Umbilical cord (tissue), 1 donor: ENCODE measurements at regions not wholly inside any gene's neighbourhood (a gene's known extent, or its start where the extent isn't known, plus 50 kb on each side); places are given as distances from the start of the nearest gene placed in this dataset.
A peak's percentile ranks its signal among the peaks of the same experiment; 100 is the strongest.

ENCODE experiments used
- DNase-seq: peaks from one replicate; pipeline ENCODE4 v3.0.0-alpha.2; 2015; ENCODE audit warnings: low spot score

DNA sequence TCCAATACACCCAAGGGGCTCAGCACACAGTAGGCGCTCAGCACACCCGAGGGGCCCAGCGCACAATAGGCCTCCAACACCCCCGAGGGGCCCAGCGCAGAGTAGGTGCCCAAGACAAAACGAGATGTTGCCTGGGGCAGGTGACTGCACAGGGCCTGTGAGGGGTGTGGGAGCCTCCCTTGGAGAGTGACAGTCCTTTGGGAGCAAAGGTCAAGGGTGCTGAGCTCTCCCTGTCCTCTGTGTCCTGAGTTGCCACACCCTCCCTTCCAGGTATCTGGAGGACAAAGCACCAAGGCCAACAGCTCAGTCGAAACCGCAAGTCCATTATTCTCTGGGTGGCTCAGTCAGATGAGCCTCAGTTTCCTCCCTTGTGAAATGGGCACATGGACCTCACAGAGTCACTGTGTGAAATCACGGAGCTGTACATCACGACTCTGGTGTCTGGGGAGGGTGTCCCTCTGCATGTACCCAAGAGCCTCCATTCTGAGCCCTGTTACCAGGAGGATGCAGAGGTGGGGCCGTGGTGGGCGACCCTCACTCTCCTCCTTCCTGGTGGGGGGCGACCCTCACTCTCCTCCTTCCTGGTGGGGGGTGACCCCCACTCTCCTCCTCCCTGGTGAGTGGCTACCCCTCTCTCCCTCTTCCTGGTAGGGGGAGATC lies 81.3 kb downstream of the FOXL3 start:
- DNase-seq, result no peak

DNA sequence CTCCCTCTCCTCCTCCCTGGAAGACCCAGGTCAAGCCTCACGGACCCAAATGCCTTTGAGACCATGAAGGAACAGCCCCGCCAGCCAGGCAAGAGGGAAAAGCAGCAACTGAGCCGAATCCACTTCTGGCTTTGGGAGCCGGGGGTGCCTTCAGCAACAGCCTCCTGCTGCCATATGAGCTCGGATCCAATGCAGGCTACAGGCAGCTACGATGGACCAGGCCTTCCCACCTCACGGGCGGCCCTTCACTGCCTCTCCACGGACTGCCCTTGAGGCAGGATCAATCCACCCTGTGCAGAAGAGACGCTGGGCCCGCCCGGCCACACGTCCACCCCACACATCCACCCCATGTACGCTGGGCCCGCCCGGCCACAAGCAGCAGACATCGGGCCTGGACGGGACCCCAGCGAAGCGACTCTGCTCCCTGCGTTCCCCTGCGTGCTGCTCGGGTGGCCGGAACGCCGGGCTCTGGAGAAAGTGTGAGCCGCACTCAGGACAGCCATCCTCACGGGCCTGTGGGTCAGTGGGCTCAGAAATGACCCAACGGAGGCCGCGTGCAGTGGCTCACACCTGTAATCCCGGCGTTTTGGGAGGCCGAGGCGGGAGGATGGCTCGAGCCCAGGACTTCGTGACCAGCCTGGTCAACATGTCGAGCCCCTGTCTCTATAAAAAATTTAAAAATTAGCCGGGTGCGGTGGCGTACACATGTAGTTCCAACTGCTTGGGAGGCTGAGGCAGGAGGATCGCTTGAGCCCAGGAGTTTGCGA lies 82.0 kb downstream of the FOXL3 start:
- no peak for DNase-seq

DNA sequence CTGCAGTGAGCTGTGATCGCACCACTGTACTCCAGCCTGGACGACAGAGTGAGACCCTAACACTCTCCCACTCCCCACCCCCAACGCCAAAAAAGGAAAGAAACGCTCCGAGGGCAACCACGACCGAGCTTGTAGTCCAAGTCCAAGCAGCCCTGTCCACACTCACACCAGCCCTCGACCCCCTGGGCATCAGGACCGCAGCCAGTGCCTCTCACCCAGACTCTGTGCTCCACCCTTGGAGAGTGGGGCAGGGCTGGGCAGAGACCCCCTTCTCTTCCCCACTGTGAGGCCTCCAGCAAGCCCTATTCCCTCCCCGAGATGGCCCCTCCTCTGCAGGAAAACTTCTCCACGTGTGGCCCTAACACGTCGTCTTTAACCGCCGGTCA lies 82.6 kb downstream of the FOXL3 start:
- no peak for DNase-seq

DNA sequence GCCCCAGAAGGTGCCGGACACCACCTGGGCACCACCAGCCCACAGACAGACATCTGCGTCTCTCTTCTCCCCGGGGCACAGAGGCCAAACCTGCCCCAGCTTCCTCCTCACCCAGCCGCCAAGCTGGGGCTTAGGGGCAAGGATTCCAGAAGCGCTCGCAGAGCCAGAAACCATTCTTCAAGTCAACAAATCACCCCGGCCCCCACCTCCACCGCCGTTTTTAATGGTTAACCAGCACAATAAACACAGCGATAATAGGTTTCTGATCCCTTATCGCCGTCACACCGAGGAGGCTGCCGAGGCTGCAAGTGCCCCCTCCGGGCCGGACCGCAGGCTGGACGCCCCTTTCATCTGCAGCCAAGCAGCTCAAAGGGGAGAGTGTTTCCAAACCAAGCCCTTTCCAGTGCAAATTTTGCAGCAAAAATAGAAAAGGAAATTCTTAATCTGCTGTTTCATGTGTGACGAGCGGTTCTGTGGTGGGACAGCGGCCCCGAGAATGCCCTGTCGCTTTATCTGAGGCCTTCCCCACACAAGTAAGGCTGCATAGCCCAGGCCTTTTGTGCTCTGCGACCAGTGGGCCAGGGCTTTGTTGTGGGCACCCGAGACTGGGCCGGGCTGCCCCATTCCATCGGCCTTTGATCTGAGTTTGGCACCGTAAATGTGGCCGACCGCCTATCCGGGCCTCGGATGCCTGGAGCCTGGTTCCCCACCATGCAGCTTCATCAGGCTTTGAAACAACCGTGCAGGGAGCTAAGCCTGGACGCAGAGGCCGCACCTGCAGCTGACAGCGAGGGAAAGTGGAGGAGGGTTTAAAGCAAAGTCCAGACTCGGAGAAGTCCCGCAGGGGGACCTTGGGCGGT lies 83.2 kb downstream of the FOXL3 start:
- peak; percentile 60 for DNase-seq

DNA sequence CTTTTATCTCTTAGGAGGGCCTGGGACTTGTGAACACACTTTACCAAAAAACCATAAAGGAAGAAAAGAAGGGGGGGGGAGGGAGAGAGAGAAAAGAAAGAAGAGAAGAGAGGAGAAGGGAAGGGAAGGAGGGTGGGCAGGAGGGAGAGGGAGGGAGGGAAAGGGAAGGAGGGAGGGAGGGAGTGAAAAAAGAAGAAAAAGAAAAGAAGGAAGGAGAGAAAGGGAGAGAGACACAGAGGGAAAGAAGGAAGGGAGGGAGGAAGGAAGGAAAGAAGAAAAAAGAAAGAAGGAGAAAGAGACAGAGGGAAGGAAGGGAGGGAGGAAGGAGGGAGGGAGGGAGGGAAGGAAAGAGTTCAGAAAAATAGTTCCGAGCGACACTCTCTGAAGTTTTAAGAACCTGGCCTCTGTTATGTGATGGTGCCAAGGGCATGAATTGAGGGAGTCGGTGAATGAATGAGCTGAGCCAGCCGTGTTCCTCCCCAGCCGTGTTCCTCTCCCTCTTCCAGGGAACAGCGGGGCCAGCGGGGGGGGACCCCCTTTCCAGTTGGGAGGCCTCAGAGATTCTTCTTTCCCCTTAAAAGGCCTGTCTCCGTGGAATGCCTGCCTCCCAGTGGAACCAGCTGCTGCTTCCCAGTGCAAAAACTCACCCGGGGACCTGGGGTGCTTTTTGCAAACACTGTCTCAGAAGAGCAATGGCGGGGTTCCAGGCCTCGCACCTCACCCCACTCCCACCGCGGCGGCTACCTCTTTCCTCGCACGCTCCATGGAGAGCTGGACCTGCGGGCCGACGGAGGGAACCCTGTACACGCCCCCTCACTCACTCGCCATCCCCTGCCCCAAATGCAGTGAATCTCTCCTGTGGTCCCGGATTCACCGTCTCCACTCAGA lies 84.1 kb downstream of the FOXL3 start:
- DNase-seq, result peak; percentile 45

DNA sequence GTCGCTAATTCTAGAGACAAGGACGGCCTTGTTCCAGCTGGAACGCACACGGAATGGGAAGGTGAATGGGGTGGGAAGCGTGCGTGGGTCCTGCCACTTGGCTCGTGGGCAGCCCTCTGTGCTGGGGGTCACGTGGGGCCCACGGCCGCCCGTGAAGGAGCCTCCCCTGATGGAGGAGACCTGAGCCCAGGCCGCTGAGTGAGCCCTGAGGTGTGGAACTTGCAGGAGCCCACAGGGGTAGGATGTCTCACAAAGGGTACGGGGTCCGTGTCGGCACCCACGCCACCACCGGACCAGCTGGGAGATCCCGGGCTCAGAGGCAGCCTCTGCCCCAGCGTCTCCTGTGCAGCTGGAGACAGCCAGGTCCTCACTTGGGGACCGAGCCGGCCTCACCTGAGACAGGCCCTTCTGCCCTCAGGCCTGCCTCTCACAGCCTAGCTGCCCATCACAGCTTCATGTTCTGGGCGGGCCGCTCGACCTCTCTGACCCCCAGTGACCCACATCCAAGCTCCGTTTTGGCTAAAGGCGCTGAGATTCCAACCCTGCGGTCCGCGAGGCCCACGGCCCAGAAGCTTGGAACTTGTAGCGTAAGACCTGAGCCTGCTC lies 84.8 kb downstream of the FOXL3 start:
- DNase-seq, result no peak

DNA sequence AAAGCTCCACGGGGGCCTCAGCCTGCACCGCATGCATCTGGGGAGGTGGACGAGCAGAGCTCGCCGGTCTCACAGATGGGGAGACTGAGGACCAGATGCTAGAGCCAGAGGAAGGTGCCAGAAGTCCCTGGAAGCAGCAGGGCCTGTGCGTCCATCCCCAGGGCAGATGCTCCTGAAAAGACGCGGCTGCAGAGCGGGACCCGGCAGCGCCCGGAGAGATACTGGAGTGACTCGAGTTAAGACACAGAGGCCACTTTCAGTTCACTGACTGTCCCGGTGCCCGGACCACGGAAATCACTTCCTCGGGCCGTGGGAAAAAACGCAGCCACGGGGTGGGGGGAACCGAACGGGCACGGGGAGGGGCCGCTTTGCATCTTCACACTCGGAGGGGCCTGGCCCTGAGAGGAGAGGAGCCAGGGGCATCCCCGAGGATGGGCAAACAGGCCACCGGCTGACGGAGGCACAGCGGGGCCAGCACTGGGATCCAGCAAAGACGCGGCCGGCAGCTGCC lies 85.4 kb downstream of the FOXL3 start:
- no peak for DNase-seq

DNA sequence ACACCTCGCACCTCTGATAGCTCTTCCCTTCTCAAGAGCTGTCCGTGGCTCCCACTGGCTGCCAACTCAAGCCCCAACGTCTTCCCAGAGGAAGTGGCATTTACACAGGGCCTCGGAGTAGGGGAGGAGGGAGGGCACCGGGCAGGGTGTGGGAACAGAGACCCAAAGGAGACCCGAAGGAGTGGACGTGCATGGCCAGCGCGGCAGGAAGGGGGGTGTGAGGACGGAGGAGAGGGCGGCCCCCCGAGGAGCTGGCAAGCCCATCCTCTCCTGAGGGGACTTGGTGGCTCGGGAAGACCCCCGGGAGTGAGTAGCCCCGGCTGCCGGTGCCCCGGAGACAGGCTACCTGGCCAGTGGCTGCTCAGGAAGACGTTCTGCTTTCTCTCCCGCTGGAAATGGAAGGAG lies 85.9 kb downstream of the FOXL3 start:
- no peak for DNase-seq

DNA sequence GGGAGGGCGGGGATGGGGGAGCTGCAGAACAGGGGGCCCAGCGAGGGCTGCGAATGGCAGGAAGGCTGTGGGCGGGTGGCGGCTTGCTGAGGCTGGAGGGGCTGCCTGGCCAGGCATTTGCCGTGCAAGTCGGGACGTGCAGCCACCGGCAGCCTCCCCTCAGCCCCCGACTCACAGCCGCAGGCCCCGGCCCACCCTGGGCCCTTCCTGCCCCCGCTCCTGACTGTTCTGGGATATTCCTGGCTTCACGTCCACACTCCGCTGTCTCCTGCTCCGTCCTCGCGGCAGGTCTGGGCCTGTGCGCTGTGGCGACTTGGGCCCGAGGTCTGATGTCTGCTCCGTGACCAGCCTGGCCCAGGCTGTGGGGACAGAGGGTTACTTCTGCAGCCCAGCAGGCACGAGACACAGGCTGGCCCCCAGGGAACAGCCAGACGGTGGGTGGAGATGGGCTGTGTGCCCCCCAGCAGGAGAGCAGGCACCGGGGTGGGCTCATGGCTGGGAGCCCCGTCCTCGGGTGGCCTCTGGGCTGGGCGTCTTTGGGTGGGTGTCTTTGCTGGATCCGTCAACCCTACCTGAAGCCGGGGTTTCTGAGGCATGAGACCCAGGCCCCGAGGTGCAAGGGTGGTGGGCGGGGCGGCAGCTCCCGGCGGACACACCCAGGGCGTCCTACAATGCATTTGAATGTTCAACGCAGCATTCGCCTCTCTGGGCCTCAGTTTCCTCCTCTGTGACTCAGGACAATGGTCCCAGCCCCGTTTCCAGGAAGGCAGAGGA lies 86.5 kb downstream of the FOXL3 start:
- DNase-seq, result peak; percentile 73

DNA sequence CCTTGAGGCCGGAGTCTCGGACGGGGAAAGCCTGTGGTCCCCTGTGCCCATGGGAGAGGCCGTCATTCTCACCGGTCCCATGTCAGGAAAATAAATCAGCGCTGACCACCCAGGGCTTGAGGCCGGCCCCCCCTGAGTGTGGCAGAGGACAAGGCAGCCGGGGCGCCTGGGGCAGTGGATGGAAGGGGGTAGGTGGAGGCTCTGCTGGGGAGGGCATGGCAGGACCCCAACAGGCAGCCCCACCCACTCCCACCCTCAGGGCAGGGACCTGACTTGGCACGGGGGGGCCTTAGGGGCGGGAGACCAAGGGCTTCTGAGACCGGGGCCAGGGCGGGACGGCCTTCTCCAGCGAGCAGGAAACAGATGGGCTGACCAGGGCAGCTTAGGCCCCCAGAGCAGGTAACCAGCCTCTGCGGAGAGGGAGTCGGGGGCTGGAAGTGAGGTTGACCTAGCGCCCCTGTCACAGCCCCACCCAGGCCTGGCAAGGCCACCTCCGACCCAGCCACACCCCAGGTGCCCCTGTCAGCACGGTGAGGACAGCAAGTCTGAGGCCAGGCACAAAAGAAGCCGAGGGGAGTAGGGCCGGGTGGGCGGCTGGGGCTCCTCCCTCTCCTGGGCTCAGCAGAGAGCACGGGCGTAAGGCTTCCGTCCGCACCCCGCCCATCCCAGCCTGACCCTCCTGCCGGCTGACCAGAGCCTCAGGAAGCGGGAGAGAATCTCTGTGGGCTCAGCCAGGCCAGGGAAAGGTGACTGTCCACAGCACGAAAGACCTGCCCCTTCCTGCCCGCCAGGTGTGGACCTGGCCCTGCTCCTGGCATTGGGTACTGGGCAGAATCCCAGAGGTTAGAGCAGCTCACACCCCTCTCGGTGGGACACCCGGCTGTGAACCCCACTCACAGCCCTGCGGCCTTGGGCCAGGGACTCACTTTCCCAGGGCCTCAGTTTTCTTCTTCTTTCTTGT lies 87.4 kb downstream of the FOXL3 start:
- DNase-seq, result no peak

DNA sequence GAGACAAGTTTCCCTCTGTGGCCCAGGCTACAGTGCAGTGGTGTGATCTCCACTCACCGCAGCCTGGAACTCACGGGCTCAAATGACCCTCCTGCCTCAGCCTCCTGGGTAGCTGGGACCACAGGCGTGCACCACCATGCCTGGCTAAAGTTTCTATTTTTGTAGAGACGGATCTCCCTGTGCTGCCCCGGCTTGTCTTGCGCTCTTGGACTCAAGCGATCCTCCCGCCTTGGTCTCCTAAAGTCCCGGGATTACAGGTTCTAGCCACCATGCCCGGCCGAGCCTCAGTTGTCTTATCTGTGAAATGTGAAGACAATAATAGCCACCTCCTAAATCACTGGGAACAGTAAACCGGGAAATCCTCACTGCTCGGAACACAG lies 88.1 kb downstream of the FOXL3 start:
- DNase-seq, result no peak

DNA sequence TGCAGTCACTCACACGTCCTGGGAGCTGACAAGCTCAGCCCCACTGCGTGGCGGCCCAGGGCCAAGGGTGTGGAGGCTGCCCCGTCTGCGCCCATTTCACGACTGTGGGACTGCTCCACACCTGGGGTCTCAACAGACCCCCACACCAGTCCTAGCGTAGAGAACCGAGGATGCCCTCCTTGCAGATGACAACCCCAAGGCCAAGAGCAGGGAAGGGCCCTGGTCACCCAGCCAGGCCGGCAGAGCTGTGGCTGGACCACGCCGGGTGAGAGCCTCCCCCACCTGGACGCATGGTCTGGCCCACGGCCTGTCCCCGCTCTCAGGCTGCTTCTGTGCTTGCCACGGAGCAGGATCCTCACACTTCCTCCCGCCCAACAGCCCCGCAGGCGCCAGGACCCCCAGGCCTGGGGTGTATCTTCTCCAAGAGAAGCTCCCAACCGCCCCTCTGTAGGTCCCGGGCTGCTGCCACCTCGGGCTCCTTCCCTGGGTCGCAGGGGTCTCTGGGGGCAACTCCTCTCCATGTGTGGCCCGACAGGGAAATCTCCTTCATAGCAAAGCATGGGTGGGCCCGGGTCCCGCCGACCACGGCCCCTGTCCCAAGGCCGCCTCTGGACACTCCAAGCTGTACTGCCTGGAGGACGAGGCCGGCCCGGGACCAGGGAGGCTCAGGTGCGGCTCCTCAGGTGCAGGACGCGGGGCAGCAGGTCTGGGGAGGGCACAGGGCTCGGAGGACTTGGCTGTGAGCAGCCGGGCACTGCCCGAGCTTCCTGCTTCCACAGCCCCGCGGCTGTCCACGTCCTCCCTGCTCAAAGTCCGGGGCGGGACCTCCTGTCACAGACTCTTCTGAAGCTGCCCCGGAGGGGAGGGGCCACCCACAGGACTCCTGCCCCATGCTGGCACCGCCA lies 88.8 kb downstream of the FOXL3 start:
- DNase-seq, result no peak

DNA sequence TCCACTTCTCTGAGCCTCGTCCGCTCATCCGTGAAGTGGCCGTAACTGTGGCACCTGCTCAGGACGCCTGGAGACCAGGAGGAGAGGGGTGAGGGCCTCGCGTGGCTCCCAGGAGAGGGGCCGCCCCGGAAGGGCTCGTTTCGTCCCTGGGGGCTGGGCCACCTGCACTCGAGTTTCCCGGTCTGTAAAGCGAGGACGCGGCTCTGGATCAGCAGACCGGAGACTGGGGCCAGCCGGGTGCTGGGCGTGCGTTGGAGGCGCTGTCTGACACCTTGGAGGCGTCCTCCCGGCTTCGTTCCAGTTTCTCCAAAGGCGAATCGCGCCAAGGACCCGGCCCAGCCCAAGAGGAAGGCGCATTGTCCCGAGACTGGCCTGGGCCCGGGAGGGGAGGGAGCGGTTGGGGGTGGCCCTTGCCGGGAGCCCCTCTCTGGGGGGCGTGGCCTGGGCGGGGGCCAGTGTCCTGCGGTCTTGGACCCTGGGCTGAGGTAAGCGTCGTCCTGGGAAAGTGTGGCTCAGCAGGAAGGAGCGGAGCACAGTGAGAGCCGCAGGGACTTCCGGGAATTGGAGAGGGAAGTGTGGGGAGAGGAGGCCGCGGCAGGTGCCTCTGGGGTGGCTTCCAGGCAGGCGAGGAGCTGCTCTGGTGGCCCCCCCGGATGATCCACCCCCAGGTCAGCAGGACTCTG lies 89.6 kb downstream of the FOXL3 start:
- DNase-seq, result no peak

DNA sequence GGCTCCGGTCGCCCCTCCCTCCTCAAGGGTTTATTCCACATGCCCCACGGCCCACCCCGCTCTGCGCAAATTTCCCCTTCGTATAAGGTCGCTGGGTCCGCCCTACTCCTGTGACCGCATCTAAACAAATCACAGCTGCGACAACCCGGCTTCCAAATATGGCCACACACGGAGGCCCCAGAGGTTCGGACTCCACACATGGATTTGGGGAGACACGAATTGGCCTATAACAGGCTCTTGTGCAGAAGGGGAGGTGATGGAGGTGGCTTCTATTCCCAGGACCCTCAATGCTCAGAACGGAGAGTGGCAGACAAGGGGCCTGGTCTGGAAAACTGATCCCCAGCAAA lies 90.1 kb downstream of the FOXL3 start:
- DNase-seq, result no peak

DNA sequence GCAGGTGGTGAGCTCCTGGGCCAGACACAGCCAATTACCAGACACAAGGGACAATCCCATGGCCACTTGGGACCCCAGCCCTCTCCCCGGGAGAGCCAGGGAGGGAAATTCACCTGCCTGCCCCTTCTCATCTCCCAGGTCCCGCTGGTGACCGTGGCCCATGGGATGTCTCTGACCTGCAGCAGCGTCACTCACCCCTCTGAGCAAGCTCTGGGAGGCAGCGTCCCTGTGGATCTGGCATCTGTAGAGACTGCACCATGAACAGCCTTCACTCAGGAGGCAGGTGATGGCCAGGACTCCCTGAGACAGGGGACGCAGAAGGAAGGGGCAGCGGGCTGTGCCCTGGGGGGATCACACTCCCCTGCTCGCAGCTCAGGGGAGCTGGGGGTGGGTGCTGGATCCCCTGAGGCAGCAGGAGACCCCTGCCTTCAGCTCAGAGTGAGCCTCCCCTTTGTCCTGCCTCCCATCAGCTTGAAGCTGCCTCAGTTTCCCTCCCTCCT lies 90.8 kb downstream of the FOXL3 start:
- no peak for DNase-seq

DNA sequence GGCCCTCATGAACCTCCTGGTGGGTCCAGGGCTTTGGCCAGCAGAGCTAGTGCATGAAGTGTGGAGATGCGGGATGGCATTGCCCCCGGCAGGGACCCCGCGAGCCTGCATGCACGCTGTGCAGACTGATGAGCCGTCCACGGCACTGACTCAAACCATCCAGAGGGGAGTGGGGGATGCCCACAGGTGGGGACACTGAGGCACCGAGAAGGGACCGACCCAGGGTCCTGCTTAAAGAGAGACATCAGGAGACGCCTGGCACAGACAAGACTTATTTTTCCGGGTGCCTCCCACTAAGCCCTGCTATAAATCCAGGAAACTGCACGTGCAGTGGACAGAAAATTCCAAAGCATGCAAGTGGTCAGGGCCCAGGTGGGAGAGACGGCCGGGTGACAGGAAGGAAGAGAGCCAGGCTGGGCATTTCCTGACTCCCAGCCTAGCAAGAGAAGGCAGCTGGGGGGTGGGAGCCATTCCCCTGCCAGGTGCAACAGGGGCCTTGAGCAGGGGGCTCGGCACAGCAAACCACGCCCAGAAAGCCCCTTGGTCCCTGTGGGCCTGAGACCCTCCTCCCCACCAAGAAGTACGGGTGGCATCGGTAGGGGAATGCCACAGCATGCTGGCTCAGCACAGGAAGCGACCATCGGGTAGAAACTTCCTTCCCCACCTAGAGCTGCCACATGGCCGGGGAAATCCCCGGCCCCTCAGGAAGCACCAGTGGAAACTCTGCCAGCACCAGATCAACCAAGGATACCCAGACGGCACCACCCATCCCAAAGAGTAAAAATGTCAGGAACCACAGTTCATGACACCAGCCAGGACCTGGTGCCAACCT lies 91.5 kb downstream of the FOXL3 start:
- no peak for DNase-seq
